Gastroesophageal sphincter (tissue), 3 donors: ENCODE measurements at regions not wholly inside any gene's neighbourhood (a gene's known extent, or its start where the extent isn't known, plus 50 kb on each side); places are given as distances from the start of the nearest gene placed in this dataset.

ENCODE experiments used
- CTCF ChIP-seq, 4 experiments: fragments of 200-600 bp in 2 of 4; fragments of 450-650 bp in 2 of 4; sonication (generic) in 1 of 4; IDR thresholded peaks; one replicate each; pipeline ENCODE4 v1.5.1; 2017 to 2019; ENCODE audit warnings: antibody characterized with exemption in 4 of 4, mild to moderate bottlenecking in 2 of 4, moderate library complexity in 2 of 4
- POLR2A ChIP-seq, 2 donors: fragments of 450-650 bp; IDR thresholded peaks; one replicate each; pipeline ENCODE4 v1.6.1; 2017; ENCODE audit warnings: antibody characterized with exemption in 2 of 2, mild to moderate bottlenecking in 2 of 2, moderate library complexity in 1 of 2

GRCh38 chr5:33341351-33341750 is 99.4 kb upstream of the TARS1 start:
- TF ChIP-seq POLR2A (IDR thresholded peaks at IDR 0.05) (no peak), CTCF (IDR thresholded peaks at IDR 0.05) (no peak)
